ENCODE measurements at regions not wholly inside any gene's neighbourhood (a gene's known extent, or its start where the extent isn't known, plus 50 kb on each side); places are given as distances from the start of the nearest gene placed in this dataset.

DNA sequence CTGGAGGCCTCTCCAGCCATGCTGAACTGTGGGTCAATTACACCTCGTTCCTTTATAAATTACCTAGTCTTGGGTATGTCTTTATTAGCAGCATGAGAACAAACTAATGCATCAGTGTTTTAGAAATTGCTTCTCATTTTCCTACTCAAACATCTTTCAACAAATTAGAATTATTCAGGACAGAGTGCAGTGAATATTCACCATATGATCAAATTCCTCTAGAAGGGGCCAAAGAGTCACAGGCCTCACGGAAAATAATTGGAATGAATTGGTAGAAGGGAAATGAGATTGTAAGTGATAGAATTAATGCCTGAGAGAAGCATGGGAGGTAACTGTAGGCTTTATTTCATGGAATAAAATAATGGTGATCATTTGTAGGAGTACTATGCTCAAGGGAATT lies 50.5 kb upstream of the CDH11 start:
- TF ChIP-seq, protein P1, sequence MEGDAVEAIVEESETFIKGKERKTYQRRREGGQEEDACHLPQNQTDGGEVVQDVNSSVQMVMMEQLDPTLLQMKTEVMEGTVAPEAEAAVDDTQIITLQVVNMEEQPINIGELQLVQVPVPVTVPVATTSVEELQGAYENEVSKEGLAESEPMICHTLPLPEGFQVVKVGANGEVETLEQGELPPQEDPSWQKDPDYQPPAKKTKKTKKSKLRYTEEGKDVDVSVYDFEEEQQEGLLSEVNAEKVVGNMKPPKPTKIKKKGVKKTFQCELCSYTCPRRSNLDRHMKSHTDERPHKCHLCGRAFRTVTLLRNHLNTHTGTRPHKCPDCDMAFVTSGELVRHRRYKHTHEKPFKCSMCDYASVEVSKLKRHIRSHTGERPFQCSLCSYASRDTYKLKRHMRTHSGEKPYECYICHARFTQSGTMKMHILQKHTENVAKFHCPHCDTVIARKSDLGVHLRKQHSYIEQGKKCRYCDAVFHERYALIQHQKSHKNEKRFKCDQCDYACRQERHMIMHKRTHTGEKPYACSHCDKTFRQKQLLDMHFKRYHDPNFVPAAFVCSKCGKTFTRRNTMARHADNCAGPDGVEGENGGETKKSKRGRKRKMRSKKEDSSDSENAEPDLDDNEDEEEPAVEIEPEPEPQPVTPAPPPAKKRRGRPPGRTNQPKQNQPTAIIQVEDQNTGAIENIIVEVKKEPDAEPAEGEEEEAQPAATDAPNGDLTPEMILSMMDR (IDR thresholded peaks at IDR 0.05; ENCODE audit: insufficient read depth, low read depth, low read length), result no peak
- TF ChIP-seq EZH2 (IDR thresholded peaks at IDR 0.05; ENCODE audit: insufficient read depth, low read length), result no peak
